ENCODE measurements at regions not wholly inside any gene's neighbourhood (a gene's known extent, or its start where the extent isn't known, plus 50 kb on each side); places are given as distances from the start of the nearest gene placed in this dataset.
"Not testable (repeated sequence)": the region's sequence is repeated elsewhere in the genome, so short reads cannot be mapped to it uniquely, and the experiment has no call there.

- DNase-seq, result no peak
Measured at GRCh38 chr5:5780253-5780652, 357.8 kb downstream of the ICE1 start.

GRCh38 chr5:5777013-5777412 lies 354.5 kb downstream of the ICE1 start:
- no peak for DNase-seq

GRCh38 chr5:5772202-5772601 lies 349.7 kb downstream of the ICE1 start:
- DNase-seq, result no peak

GRCh38 chr5:5770825-5771224 lies 348.3 kb downstream of the ICE1 start:
- no peak for DNase-seq

GRCh38 chr5:5767286-5767928 lies 344.9 kb downstream of the ICE1 start:
- DNase-seq, result no peak

- no peak for DNase-seq
Measured at GRCh38 chr5:5765066-5765850, 342.8 kb downstream of the ICE1 start.

GRCh38 chr5:5764246-5764645 lies 341.8 kb downstream of the ICE1 start:
- no peak for DNase-seq

GRCh38 chr5:5756762-5757161 lies 334.3 kb downstream of the ICE1 start:
- no peak for DNase-seq

GRCh38 chr5:5755888-5756287 lies 333.4 kb downstream of the ICE1 start:
- DNase-seq, result no peak

GRCh38 chr5:5752844-5753243 lies 330.4 kb downstream of the ICE1 start:
- no peak for DNase-seq

- no peak for DNase-seq
Measured at GRCh38 chr5:5751987-5752386, 329.5 kb downstream of the ICE1 start.

GRCh38 chr5:5751498-5751897 lies 329.0 kb downstream of the ICE1 start:
- DNase-seq, result no peak

GRCh38 chr5:5741418-5741817 lies 318.9 kb downstream of the ICE1 start:
- DNase-seq, result no peak

GRCh38 chr5:5739490-5739945 lies 317.0 kb downstream of the ICE1 start:
- no peak for DNase-seq

- DNase-seq, result no peak
Measured at GRCh38 chr5:5738797-5739489, 316.5 kb downstream of the ICE1 start.

GRCh38 chr5:5736007-5736406 lies 313.5 kb downstream of the ICE1 start:
- no peak for DNase-seq

GRCh38 chr5:5733058-5733457 lies 310.6 kb downstream of the ICE1 start:
- not testable (repeated sequence) for DNase-seq

GRCh38 chr5:5726401-5726800 lies 303.9 kb downstream of the ICE1 start:
- DNase-seq, result no peak

GRCh38 chr5:5721881-5722280 lies 299.4 kb downstream of the ICE1 start:
- no peak for DNase-seq

GRCh38 chr5:5719292-5719691 lies 296.8 kb downstream of the ICE1 start:
- no peak for DNase-seq

GRCh38 chr5:5716665-5717064 lies 294.2 kb downstream of the ICE1 start:
- DNase-seq, result no peak

GRCh38 chr5:5711592-5711991 lies 289.1 kb downstream of the ICE1 start:
- no peak for DNase-seq

- no peak for DNase-seq
Measured at GRCh38 chr5:5711112-5711511, 288.6 kb downstream of the ICE1 start.

GRCh38 chr5:5710471-5710870 lies 288.0 kb downstream of the ICE1 start:
- no peak for DNase-seq
